Right atrium auricular region (tissue), 2 donors: ENCODE measurements at regions not wholly inside any gene's neighbourhood (a gene's known extent, or its start where the extent isn't known, plus 50 kb on each side); places are given as distances from the start of the nearest gene placed in this dataset.

Experiments used
- DNase-seq: peaks from one replicate; pipeline ENCODE4 v3.0.0-alpha.2; 2019; ENCODE audit warnings: low spot score
- H3K27ac ChIP-seq, 2 donors: fragments of 200-600 bp; sonication (generic); 1 replicate in 1 of 2; 2 replicates in 1 of 2; pipeline ENCODE4 v1.5.1; 2016 to 2019
- H3K27me3 ChIP-seq, 2 donors: fragments of 200-600 bp; sonication (generic); one replicate each; pipeline versions ENCODE4 v1.5.1 to v1.6.0; 2017 to 2019
- H3K36me3 ChIP-seq: fragments of 200-600 bp; sonication (generic); one replicate; pipeline ENCODE4 v1.5.1; 2016
- H3K4me1 ChIP-seq, 2 donors: fragments of 200-600 bp; sonication (generic); one replicate each; pipeline versions ENCODE4 v1.5.1 to v1.6.0; 2017 to 2019
- H3K4me3 ChIP-seq, 2 donors: fragments of 200-600 bp; sonication (generic); 1 replicate in 1 of 2; 2 replicates in 1 of 2; pipeline ENCODE4 v1.5.1; 2017 to 2019; ENCODE audit warnings: mild to moderate bottlenecking in 1 of 2, moderate library complexity in 1 of 2
- H3K9me3 ChIP-seq, 2 donors: fragments of 200-600 bp; sonication (generic); one replicate each; pipeline ENCODE4 v1.5.1; 2019
- CTCF ChIP-seq, 2 donors: fragments of 200-600 bp; sonication (generic); IDR thresholded peaks; one replicate each; pipeline ENCODE4 v1.5.1; 2019; ENCODE audit warnings: antibody characterized with exemption in 2 of 2

DNA sequence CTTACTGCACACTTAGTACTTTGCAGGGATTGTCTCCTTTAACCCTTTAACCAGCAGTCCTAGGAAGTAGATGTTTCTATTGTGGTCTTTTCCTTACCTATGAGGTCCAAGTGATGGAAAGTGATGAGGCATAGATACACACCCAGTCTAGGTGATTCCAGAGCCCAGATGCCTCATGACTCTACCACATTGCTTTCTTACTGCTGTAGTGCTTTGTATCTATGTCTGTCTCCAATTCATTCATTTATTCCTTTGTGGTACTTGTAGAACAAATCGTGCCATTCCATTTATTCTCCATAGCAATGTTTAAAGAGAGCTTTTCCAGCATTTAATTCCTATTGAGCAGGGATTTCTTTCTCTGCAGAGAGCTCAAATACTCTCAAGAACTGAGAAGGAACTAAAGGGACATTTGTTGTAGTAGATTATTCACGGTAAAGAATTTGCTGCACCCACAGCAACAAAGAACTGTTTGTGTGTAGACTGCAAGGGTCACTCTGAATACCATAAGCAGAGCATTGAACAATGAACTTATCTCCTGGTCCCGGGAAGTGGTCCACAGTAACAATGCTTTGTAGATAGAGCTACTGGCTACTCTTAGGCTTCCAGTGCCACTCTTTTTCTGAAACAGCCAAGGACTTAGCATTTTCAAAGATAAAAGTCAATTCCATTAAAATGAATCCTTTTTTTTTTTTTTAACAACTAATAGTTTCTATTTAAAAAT is 337.0 kb downstream of the PTEN start:
- Histone ChIP-seq H3K27ac (no peak overlapping the region), H3K4me3 (no peak overlapping the region), H3K36me3 (no peaks in the 10 kb centered on the region), H3K4me1 (peaks cover 0 to under 1% of the 10 kb centered on the region in 2 donors), H3K27me3 (no peaks in the 10 kb centered on the region), H3K9me3 (no peaks in the 10 kb centered on the region)
- DNase-seq = no peak
- no peak for TF ChIP-seq CTCF (IDR thresholded peaks at IDR 0.05)

DNA sequence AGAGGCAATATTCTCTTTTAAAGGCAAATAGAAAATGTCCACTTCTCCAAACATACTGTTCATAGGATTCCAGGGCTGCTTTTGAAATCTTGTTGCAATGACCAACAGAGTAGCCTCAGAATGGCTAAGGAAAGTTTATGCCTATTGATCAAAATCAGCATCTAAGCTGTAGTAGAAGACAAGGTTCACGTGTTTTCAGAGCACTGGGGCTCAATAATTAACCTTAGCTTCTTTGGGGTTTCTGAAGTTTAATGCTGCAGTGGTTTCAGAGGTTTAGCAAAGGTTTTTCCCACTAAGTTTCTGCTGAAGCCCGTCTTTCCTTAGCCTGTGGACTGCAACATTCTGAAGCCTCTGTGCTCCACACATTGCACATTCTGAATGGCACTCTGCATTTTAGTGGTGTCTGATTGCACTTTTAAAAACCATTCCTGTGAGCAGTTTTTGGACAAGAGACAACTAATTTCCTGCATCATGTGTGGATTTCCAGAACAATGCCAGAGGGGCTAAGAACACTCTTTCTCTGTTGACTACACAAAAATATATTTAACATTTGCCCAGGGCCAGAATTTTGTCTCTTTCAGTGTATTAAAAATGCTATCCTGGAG is 342.5 kb downstream of the PTEN start:
- no peak overlapping the region for H3K4me3 ChIP-seq
- no peaks in the 10 kb centered on the region for H3K27me3 ChIP-seq
- H3K4me1 ChIP-seq = no peaks in the 10 kb centered on the region
- H3K27ac ChIP-seq = no peak overlapping the region
- DNase-seq = no peak
- no peaks in the 10 kb centered on the region for H3K36me3 ChIP-seq
- no peaks in the 10 kb centered on the region for H3K9me3 ChIP-seq
- no peak for TF ChIP-seq CTCF (IDR thresholded peaks at IDR 0.05)

DNA sequence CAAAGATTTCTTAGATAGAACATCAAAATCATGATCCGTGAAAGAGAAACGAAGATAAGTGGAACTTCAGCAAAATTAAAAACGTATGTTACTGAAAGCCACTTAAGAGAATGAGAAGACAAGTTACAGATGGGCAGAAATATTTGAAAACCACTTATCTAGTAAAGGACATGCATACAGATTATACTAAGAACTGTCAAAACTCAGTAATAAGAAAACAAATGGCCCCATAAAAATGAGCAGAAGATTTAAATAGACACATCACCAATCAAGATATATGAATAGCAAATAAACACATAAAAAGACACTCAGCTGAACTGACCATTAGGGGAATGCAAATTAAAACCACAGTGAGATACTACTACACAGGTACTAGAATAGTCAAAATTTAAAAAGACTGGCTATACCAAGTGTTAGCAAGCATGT is 343.7 kb downstream of the PTEN start:
- H3K4me3 ChIP-seq = no peak overlapping the region
- no peak for DNase-seq
- TF ChIP-seq CTCF (IDR thresholded peaks at IDR 0.05) = no peak
- no peak overlapping the region for H3K27ac ChIP-seq
- H3K27me3 ChIP-seq = no peaks in the 10 kb centered on the region
- no peaks in the 10 kb centered on the region for H3K36me3 ChIP-seq
- H3K9me3 ChIP-seq = no peaks in the 10 kb centered on the region
- H3K4me1 ChIP-seq = no peaks in the 10 kb centered on the region

DNA sequence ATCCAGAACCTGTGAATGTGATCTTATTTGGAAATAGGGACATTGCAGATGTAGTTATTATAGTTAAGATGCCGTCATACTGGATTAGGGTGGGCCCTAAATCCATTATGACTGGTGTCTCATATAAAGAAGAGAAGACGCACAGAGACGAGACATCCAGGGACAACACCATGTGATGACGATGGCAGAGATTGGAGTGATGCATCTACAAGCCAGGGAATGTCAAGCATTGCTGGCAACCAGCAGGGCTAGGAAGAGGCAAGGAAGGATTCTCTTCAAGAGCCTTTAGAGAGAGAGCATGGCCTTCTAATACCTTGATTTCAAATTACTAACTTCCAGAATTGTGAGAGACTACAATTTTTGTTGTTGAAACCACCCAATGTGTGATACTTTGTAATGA is 345.8 kb downstream of the PTEN start:
- Histone ChIP-seq H3K27me3 (no peaks in the 10 kb centered on the region), H3K4me3 (no peak overlapping the region), H3K4me1 (no peaks in the 10 kb centered on the region), H3K27ac (no peak overlapping the region), H3K36me3 (no peaks in the 10 kb centered on the region), H3K9me3 (no peaks in the 10 kb centered on the region)
- DNase-seq = no peak
- no peak for TF ChIP-seq CTCF (IDR thresholded peaks at IDR 0.05)

GRCh38 chr10:88209837-88210561 is 346.6 kb downstream of the PTEN start:
- Histone ChIP-seq H3K9me3 (no peaks in the 10 kb centered on the region), H3K4me3 (no peak overlapping the region), H3K4me1 (no peaks in the 10 kb centered on the region), H3K27ac (no peak overlapping the region), H3K36me3 (no peaks in the 10 kb centered on the region), H3K27me3 (no peaks in the 10 kb centered on the region)
- no peak for DNase-seq
- no peak for TF ChIP-seq CTCF (IDR thresholded peaks at IDR 0.05)
